22Rv1 (cell line): ENCODE measurements at regions not wholly inside any gene's neighbourhood (a gene's known extent, or its start where the extent isn't known, plus 50 kb on each side); places are given as distances from the start of the nearest gene placed in this dataset.

Experiments used
- CTCF ChIP-seq: fragments of 450-650 bp; IDR thresholded peaks from 2 replicates; pipeline ENCODE4 v1.5.1; 2017; ENCODE audit warnings: mild to moderate bottlenecking
- ZFX ChIP-seq: fragments of 450-650 bp; IDR thresholded peaks from 2 replicates; pipeline ENCODE4 v1.6.1; 2017; ENCODE audit warnings: antibody characterized with exemption, borderline replicate concordance

GRCh38 chr12:93174048-93174447 is 203.7 kb upstream of the NUDT4 start:
- TF ChIP-seq CTCF: no peak
- TF ChIP-seq ZFX: no peak
